ENCODE measurements at regions not wholly inside any gene's neighbourhood (a gene's known extent, or its start where the extent isn't known, plus 50 kb on each side); places are given as distances from the start of the nearest gene placed in this dataset.

DNA sequence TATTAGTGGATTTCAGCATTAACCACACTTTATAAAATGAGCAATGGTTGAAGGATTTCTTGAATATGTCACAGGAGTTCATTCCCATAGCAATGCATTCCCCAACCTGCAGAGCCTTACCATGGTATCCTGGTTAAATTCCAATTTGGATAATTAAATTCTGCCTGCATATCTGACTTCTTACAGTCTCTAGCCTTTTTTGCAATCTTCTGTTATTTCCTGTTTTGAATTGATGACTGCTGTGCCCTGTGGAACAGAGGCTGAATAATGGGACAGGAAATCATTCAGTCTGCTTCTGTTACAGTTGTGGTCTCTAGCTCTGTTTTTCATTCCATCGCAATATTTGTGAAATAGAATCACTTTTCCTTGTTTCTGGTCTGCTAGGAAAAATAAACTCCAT is 1823.9 kb downstream of the PLA2G4A start:
- no peak for TF ChIP-seq CTCF (IDR thresholded peaks at IDR 0.05; ENCODE audit: borderline replicate concordance, extremely low read depth, low read length, poor library complexity, severe bottlenecking)
- TF ChIP-seq EZH2 (IDR thresholded peaks at IDR 0.05; ENCODE audit: borderline replicate concordance, low read depth, low read length, severe bottlenecking), result no peak
